ENCODE measurements at regions not wholly inside any gene's neighbourhood (a gene's known extent, or its start where the extent isn't known, plus 50 kb on each side); places are given as distances from the start of the nearest gene placed in this dataset.

DNA sequence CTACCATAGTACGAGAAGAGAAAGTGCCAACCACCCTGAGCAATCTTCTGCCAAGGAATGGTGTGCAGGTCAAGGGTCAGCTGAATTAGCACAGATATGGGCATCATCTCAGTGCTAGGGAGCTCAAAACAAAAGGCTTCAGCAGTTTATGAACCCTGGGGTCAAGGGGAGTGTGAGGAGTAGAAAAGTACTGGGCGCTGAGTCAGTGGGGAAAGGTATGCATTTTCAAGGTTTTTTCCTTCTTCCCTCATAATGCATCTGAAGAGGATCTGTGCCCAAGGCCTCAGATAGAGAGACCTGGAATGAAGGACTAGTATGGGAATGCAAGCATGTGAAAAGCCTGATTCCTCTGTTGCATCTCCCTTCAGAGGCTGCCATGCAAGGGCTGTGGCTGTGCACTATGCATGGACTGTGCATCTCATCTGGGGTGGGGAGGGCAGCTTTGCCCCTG, 81.7 kb downstream of the PERP start:
- DNase-seq (ENCODE audit: low spot score): no peak
- no peak for TF ChIP-seq CTCF (IDR thresholded peaks at IDR 0.05; ENCODE audit: extremely low read depth, insufficient read depth, missing control alignments)
- in situ Hi-C loops (cut with MboI; ENCODE audit: low pct_unique_long_range_greater_than_20kb, low sequenced_read_pairs, unreplicated experiment): no loop called here

- no peak for DNase-seq (ENCODE audit: low spot score)
- in situ Hi-C loops (cut with MboI; ENCODE audit: low pct_unique_long_range_greater_than_20kb, low sequenced_read_pairs, unreplicated experiment): no loop called here
- no peak for TF ChIP-seq CTCF (IDR thresholded peaks at IDR 0.05; ENCODE audit: extremely low read depth, insufficient read depth, missing control alignments)
Observed at GRCh38 chr6:138026342-138026741, 80.9 kb downstream of the PERP start.

DNA sequence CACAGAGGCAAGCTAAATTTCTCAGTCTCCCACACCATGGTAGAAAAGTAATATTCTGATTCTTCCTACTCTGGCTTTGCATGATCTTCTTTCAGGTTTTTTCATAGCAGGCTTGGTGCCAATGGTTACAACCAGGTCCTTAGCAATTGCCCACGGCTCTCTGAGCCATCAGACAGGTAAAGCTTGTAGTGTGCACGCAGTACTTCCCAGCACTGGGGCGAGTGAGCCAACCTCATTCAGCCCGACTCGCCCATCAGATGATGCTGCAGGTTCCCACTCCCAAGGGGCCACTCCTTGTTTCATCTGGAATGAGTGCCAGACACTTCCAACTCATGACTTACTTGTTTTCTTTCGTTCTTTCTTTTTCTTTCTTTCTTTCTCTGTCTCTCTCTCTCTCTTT, 78.3 kb downstream of the PERP start:
- in situ Hi-C loops (cut with MboI; ENCODE audit: low pct_unique_long_range_greater_than_20kb, low sequenced_read_pairs, unreplicated experiment): no loop called here
- DNase-seq (ENCODE audit: low spot score): no peak
- no peak for TF ChIP-seq CTCF (IDR thresholded peaks at IDR 0.05; ENCODE audit: extremely low read depth, insufficient read depth, missing control alignments)

- TF ChIP-seq CTCF (IDR thresholded peaks at IDR 0.05; ENCODE audit: extremely low read depth, insufficient read depth, missing control alignments): no peak
- in situ Hi-C loops (cut with MboI; ENCODE audit: low pct_unique_long_range_greater_than_20kb, low sequenced_read_pairs, unreplicated experiment): no loop called here
- DNase-seq (ENCODE audit: low spot score): no peak
Observed at GRCh38 chr6:138030872-138031271, 76.3 kb downstream of the PERP start.

GRCh38 chr6:138031417-138031816, 75.8 kb downstream of the PERP start:
- in situ Hi-C loops (cut with MboI; ENCODE audit: low pct_unique_long_range_greater_than_20kb, low sequenced_read_pairs, unreplicated experiment): no loop called here
- no peak for DNase-seq (ENCODE audit: low spot score)
- no peak for TF ChIP-seq CTCF (IDR thresholded peaks at IDR 0.05; ENCODE audit: extremely low read depth, insufficient read depth, missing control alignments)

- in situ Hi-C loops (cut with MboI; ENCODE audit: low pct_unique_long_range_greater_than_20kb, low sequenced_read_pairs, unreplicated experiment): no loop called here
- DNase-seq (ENCODE audit: low spot score): no peak
- TF ChIP-seq CTCF (IDR thresholded peaks at IDR 0.05; ENCODE audit: extremely low read depth, insufficient read depth, missing control alignments): no peak
Observed at GRCh38 chr6:138031850-138032249, 75.4 kb downstream of the PERP start.

GRCh38 chr6:138032571-138032970, 74.6 kb downstream of the PERP start:
- in situ Hi-C loops (cut with MboI; ENCODE audit: low pct_unique_long_range_greater_than_20kb, low sequenced_read_pairs, unreplicated experiment): no loop called here
- TF ChIP-seq CTCF (IDR thresholded peaks at IDR 0.05; ENCODE audit: extremely low read depth, insufficient read depth, missing control alignments): no peak
- no peak for DNase-seq (ENCODE audit: low spot score)
